Limb (tissue), 2 donors: ENCODE measurements at regions not wholly inside any gene's neighbourhood (a gene's known extent, or its start where the extent isn't known, plus 50 kb on each side); places are given as distances from the start of the nearest gene placed in this dataset.

ENCODE experiments used
- DNase-seq, 2 donors: peaks; one replicate each; pipeline ENCODE4 v3.0.0-alpha.2; 2016; ENCODE audit errors: extremely low spot score in 2 of 2

DNA sequence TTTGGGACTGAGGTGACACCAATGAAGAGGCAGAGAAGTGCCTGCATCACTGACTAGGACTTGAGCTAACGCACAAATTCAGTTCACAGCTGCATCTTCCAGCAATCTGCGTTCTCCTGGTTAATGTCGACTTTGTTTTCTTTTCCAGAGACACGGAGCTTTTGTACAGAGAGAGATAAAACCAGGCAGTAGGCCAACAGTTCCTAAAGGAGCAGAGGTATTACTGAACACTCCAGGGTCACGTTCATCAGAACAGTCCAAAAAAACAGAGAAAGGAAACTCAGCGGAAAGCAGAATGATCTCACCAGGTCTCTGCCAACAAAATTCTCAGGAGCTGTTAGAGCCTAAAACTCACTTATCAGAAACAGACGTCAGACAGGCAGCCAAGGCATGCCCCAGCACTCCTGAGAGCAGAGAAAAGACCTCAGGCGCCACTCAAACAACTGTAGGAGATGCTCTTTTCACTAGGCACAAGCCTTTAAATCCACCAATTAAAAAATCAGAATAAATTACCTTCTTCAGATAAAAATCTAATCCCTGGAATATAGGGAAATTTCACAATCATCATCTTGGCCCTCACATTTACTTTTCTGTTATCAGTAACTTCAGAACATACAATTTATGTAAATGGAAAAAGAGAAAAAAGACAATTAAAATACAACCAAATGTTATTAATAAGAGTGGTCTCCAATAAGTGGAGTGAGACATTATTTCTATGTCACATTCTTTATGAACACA, 95.9 kb upstream of the SPTBN1 start:
- DNase-seq: peak; percentile 54 to 88

- no peak for DNase-seq
Observed at GRCh38 chr2:54364409-54364808, 91.7 kb upstream of the SPTBN1 start.

DNA sequence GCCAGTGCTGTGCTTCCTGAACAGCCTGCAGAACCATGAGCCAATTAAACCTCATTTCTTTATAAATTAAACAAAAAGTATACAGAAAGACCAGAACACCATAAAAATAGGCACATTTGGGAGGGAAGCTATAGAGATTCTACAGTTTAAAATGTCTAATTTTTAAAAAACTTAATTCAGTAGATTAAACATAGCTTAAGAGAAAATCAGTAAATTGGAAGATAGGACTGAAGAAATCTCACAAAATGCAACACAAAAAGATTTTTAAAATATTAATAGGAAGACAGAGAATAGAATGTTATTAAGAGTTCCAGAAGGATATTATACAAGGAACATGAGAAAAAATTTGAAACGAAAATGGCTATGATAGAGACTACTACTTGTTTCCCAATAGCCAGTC, 90.5 kb upstream of the SPTBN1 start:
- no peak for DNase-seq

DNA sequence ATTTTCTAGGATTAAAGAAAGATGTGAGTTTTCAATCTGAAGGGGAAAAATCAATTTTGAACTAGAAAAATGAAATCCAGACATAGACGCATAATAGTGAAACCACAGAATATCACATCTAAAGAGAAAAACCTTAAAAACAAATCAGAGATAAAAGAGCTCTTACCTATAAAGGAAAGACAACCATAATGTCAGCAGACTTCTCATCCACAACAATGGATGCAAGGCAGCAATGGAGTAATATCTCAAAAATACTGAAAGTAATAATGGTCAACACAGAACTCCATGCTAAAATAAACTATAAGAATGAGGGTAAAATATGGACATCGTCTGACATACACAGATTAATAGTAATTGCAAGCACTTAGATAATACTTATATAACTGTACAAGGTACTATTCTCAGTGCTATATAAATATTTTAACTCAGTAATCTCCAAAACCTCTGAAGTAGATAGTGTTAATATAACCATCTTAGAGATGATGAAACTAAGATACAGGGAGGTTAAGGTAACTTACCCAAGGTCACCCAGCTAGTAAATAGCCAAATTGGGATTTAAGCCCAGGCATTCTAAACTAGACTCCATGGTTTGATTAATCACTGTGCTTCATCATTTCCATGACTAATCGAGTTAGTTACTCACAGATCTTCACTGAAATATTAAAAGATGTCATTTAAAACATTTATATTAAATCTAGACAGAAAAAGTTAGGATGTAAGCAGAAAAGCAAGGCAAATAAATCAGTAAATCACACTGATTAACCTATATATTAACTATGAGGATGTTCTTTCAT, 89.4 kb upstream of the SPTBN1 start:
- no peak for DNase-seq

- no peak for DNase-seq
Observed at GRCh38 chr2:54370405-54371104, 85.6 kb upstream of the SPTBN1 start.

DNA sequence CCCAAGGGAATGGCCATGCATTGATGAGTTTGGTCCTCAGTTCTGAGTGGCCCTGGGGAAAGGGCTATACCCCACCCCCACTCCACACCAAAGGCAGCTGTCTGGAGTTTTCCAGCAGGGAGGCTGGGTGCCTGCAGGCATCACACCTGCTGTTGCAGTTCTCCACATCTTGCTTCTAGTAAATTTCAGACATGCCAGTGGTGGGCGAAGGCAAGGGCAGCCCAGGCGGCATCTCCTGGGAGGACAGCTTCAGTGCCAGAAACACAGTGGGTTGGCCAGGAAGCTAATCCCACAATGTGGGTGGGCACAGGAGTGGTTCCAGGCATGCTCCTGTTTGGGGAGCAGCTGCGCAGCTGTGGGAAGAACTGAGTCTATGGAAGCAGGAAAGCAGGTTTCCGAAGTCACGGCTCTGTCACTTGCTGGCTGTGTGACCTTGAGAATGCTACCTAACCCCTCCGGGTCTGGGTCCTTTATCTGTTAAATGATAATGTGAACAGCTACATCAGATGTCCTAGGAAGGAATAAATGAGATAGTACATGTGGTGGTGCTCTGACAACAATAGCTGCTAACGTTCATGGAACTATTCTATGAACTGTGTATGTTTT, 84.6 kb upstream of the SPTBN1 start:
- peak; percentile 26 to 47 for DNase-seq

GRCh38 chr2:54372361-54372760, 83.8 kb upstream of the SPTBN1 start:
- DNase-seq: no peak

DNA sequence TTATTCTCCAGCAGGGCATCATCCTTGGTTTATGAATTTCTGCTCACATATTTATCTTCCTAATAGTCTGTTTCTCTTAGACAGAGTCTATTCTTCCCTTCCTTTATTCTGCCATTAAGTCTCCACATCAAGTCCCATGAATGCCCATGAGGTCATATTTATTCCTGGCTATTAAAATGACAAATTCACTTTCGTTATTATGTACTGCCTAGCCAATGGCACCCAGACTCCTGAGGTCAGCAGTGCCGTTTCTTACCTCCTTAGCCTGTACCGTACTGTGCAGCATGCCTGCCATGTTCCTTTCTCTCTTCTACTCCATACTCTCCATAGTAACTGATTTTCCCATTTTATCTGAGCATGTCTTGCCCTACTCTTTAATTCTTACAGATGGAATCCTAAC, 82.3 kb upstream of the SPTBN1 start:
- DNase-seq: no peak

GRCh38 chr2:54374591-54375364, 81.3 kb upstream of the SPTBN1 start:
- DNase-seq: no peak

- no peak for DNase-seq
Observed at GRCh38 chr2:54377451-54377850, 78.7 kb upstream of the SPTBN1 start.

- no peak for DNase-seq
Observed at GRCh38 chr2:54377901-54378493, 78.1 kb upstream of the SPTBN1 start.

GRCh38 chr2:54380670-54381069, 75.5 kb upstream of the SPTBN1 start:
- DNase-seq: no peak

GRCh38 chr2:54381293-54381692, 74.8 kb upstream of the SPTBN1 start:
- DNase-seq: no peak

DNA sequence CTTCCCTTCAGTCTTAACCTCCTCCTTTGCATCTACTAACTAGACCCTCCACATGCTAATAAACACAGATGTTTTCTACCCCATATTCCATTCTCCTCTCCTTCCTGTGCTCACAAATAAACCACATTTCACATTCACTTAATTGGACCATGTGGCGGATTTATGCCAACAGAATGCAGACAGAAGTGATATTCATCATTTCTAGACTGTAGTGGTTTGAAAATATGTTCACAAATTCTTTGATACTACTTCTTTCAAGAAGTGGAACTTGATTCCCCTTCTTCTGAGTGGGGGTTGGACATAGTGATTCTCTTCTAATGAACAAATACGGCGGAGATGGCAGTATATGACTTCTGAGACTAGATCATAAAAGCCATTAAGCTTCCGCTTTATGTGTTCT, 73.5 kb upstream of the SPTBN1 start:
- DNase-seq: no peak

DNA sequence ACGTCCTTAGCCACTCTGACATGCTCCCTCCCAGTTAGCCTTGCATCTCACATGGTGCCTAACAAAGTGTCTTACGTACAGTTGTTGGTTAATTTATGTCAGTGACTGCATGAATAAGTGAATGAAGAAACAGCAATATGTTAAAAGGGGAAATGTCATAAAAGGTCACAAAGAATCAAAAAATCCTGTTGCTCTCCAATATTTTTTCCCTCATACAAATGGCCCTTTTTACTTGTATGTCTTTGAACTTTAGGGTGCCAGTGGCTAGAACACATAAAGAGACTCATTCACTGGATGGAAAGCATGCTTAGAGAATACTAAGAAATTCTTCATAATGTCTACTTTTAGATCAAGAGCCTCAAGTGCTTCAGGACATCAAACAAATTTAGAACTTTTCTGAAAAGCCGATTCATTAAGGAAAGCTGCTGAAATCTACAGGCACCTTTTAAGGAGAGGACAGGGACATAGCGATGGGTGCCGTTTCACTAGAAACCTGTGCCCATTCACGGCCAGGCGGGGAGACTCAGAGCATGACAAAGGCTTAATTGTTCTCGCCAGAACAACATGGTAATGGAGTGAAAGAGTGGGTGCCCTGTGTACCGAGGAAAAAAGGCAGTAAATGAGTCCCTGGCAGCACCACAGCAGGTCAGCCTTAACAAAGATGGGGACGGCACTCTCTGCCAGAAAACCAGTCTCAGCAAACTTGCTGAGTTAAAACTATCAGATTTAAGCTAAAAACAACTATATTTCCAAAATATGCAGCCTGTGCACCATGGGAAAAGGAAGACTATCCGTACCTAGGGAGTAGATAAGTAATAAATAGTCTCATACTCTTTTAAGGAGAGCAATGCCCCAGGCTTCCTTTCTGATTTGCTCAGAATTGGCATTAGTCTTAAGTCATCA, 71.6 kb upstream of the SPTBN1 start:
- no peak for DNase-seq

- no peak for DNase-seq
Observed at GRCh38 chr2:54385271-54385670, 70.9 kb upstream of the SPTBN1 start.

DNA sequence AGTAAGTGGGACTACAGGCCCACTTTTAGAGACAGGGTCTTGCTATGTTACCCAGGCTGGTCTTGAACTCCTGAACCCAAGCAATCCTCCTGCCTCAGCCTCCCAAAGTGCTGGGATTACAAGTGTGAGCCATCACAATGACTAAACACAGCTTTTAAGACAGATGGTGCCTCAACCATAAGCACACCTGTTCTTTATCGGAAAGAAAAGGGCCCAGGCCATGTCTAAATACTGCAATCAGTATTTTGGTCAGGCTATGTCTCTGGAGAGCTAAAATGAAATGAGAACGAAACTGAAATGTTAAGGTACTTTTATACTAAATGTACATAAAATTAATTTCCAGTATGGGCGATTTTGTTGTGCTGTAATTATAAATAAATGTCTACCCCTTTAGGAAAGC, 69.5 kb upstream of the SPTBN1 start:
- DNase-seq: no peak

GRCh38 chr2:54387059-54387991, 68.8 kb upstream of the SPTBN1 start:
- peak; percentile 46 to 62 for DNase-seq

GRCh38 chr2:54388076-54388475, 68.1 kb upstream of the SPTBN1 start:
- no peak for DNase-seq
